ENCODE measurements at regions not wholly inside any gene's neighbourhood (a gene's known extent, or its start where the extent isn't known, plus 50 kb on each side); places are given as distances from the start of the nearest gene placed in this dataset.
A peak's percentile ranks its signal among the peaks of the same experiment; 100 is the strongest.
"Not testable (repeated sequence)": the region's sequence is repeated elsewhere in the genome, so short reads cannot be mapped to it uniquely, and the experiment has no call there.

GRCh38 chr4:112036886-112037285 lies 108.4 kb upstream of the FAM241A start:
- no peak for DNase-seq (ENCODE audit: low read depth)
- H3K4me3 ChIP-seq (ENCODE audit: control insufficient read depth, low read depth, low read length), result no peak overlapping the region
- no peak for TF ChIP-seq CTCF (conservative IDR thresholded peaks at IDR 0.05; ENCODE audit: control insufficient read depth, insufficient read depth, low read depth, low read length)

- DNase-seq (ENCODE audit: low read depth), result peak; percentile 42
- no peak overlapping the region for H3K4me3 ChIP-seq (ENCODE audit: control insufficient read depth, low read depth, low read length)
- TF ChIP-seq CTCF (conservative IDR thresholded peaks at IDR 0.05; ENCODE audit: control insufficient read depth, insufficient read depth, low read depth, low read length), result no peak
These were observed 106.4 kb upstream of the FAM241A start for GRCh38 chr4:112038861-112039260.

- not testable (repeated sequence) for H3K4me3 ChIP-seq (ENCODE audit: control insufficient read depth, low read depth, low read length); DNase-seq (ENCODE audit: low read depth)
These were observed 96.1 kb upstream of the FAM241A start for GRCh38 chr4:112049119-112049518.

GRCh38 chr4:112053825-112054350 lies 91.4 kb upstream of the FAM241A start:
- no peak for DNase-seq (ENCODE audit: low read depth)
- no peak overlapping the region for H3K4me3 ChIP-seq (ENCODE audit: control insufficient read depth, low read depth, low read length)
- no peak for TF ChIP-seq CTCF (conservative IDR thresholded peaks at IDR 0.05; ENCODE audit: control insufficient read depth, insufficient read depth, low read depth, low read length)

GRCh38 chr4:112055100-112055499 lies 90.2 kb upstream of the FAM241A start:
- TF ChIP-seq CTCF (conservative IDR thresholded peaks at IDR 0.05; ENCODE audit: control insufficient read depth, insufficient read depth, low read depth, low read length), result no peak
- H3K4me3 ChIP-seq (ENCODE audit: control insufficient read depth, low read depth, low read length), result no peak overlapping the region
- no peak for DNase-seq (ENCODE audit: low read depth)

- no peak for DNase-seq (ENCODE audit: low read depth)
- no peak overlapping the region for H3K4me3 ChIP-seq (ENCODE audit: control insufficient read depth, low read depth, low read length)
- TF ChIP-seq CTCF (conservative IDR thresholded peaks at IDR 0.05; ENCODE audit: control insufficient read depth, insufficient read depth, low read depth, low read length), result no peak
These were observed 87.8 kb upstream of the FAM241A start for GRCh38 chr4:112057470-112057869.

- H3K4me3 ChIP-seq (ENCODE audit: control insufficient read depth, low read depth, low read length), result no peak overlapping the region
- DNase-seq (ENCODE audit: low read depth), result no peak
- TF ChIP-seq CTCF (conservative IDR thresholded peaks at IDR 0.05; ENCODE audit: control insufficient read depth, insufficient read depth, low read depth, low read length), result no peak
These were observed 86.8 kb upstream of the FAM241A start for GRCh38 chr4:112058433-112058832.

Data from fibroblast of mammary gland (primary cell).